ENCODE measurements at regions not wholly inside any gene's neighbourhood (a gene's known extent, or its start where the extent isn't known, plus 50 kb on each side); places are given as distances from the start of the nearest gene placed in this dataset.

DNA sequence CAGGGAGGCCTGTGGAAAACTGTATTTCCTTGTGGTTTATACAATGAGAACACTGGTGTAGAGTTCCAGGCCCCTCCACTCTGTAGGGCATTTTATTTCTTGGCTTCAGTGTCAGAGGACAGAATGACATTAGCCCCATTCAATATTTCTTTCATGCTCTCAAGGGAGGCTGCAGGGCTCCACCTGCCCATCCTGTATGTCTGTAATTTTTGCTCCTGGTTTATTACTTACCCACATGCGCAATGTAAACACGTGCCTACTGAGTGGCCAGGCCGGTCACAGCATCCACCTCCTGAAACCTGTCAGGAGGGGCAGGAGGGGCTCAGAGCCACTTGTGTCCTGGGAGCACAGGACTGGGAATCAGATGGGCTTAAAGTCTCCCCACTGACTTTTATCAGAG, 82.4 kb downstream of the GADD45G start:
- TF ChIP-seq, protein P1, sequence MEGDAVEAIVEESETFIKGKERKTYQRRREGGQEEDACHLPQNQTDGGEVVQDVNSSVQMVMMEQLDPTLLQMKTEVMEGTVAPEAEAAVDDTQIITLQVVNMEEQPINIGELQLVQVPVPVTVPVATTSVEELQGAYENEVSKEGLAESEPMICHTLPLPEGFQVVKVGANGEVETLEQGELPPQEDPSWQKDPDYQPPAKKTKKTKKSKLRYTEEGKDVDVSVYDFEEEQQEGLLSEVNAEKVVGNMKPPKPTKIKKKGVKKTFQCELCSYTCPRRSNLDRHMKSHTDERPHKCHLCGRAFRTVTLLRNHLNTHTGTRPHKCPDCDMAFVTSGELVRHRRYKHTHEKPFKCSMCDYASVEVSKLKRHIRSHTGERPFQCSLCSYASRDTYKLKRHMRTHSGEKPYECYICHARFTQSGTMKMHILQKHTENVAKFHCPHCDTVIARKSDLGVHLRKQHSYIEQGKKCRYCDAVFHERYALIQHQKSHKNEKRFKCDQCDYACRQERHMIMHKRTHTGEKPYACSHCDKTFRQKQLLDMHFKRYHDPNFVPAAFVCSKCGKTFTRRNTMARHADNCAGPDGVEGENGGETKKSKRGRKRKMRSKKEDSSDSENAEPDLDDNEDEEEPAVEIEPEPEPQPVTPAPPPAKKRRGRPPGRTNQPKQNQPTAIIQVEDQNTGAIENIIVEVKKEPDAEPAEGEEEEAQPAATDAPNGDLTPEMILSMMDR (IDR thresholded peaks at IDR 0.05; ENCODE audit: low read length): no peak
- no peak for TF ChIP-seq EZH2 (IDR thresholded peaks at IDR 0.05; ENCODE audit: borderline replicate concordance, low read length)

All from OCI-LY1 (cell line).